ENCODE measurements at regions not wholly inside any gene's neighbourhood (a gene's known extent, or its start where the extent isn't known, plus 50 kb on each side); places are given as distances from the start of the nearest gene placed in this dataset.

DNA sequence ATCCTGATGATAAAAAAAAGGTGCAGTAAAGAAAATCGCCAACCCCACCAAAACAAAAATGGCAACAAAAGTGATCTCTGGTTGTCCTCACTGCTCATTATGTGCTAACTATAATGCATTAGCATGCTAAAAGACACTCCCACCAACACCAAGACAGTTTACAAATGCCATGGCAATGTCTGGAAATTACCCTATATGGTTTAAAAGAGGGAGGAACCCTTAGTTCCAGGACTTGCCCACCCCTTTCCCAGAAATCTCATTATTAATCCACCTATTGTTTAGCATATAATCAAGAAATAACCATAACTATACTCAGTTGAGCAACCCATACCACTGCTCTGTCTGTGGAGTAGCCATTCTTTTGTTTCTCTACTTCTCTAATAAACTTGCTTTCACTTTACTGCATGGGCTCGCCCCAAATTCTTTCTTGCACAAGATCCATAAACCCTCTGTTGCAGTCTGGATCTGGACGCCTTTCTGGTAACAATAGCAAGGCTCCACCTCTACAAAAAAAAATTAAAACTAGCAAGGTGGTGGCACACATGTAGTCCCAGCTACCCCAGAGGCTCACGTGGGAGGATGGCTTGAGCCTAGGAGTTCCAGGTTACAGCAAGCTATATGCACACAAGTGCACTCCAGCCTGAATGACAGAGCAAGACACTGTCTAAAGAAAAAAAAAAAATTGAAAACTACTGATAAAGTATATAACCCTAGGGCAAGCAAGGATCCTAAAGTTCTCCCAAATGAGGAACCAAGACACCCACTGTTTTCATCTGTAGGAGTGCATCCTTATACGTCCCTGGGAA, 278.8 kb upstream of the JARID2 start:
- TF ChIP-seq OSR1 (CRISPR knock-in tag; IDR thresholded peaks at IDR 0.05) (no peak), RARB (CRISPR knock-in tag; IDR thresholded peaks at IDR 0.05) (no peak), BACH2 (CRISPR knock-in tag; IDR thresholded peaks at IDR 0.05; ENCODE audit: borderline replicate concordance) (no peak)
- ATAC-seq, result no peak

DNA sequence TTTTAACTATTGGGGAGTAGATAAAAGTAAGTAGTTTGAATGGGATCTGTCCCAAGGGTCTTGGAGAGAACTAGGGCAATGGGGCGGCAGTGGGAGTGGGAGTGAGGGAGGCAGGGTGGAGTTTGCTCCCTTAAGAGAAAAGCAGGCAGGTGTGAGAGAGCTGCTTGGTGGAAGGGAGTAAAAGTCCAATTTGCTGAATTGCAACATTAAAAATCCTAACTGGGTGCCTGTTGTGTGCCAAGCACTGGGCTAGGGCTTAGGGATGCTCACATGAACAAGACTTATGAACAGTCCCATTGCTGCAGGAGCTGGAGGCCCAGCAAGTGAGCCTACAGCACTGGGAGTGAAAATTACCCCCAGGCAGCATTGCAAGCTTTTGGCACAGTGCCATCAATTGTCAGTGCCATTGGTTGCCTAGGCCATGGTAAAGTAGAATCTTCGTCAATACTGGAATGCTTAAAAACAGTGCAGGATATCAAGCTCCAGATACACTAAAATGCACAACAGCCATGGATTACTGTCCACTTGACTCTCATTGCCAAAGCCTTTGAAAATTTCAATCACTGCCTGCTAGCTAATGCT, 277.7 kb upstream of the JARID2 start:
- no peak for ATAC-seq
- TF ChIP-seq TCF4 (CRISPR knock-in tag; IDR thresholded peaks at IDR 0.05; ENCODE audit: borderline replicate concordance), result no peak
- TF ChIP-seq, protein P1, sequence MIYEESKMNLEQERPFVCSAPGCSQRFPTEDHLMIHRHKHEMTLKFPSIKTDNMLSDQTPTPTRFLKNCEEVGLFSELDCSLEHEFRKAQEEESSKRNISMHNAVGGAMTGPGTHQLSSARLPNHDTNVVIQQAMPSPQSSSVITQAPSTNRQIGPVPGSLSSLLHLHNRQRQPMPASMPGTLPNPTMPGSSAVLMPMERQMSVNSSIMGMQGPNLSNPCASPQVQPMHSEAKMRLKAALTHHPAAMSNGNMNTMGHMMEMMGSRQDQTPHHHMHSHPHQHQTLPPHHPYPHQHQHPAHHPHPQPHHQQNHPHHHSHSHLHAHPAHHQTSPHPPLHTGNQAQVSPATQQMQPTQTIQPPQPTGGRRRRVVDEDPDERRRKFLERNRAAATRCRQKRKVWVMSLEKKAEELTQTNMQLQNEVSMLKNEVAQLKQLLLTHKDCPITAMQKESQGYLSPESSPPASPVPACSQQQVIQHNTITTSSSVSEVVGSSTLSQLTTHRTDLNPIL (CRISPR knock-in tag; IDR thresholded peaks at IDR 0.05; ENCODE audit: low read depth), result no peak
- TF ChIP-seq SNAI2 (CRISPR knock-in tag; IDR thresholded peaks at IDR 0.05), result no peak
- no peak for TF ChIP-seq GLIS3 (CRISPR knock-in tag; IDR thresholded peaks at IDR 0.05)
- no peak for TF ChIP-seq ZNF8 (CRISPR knock-in tag; IDR thresholded peaks at IDR 0.05)
- no peak for TF ChIP-seq ZFP30 (CRISPR knock-in tag; IDR thresholded peaks at IDR 0.05)
- TF ChIP-seq, protein P2, sequence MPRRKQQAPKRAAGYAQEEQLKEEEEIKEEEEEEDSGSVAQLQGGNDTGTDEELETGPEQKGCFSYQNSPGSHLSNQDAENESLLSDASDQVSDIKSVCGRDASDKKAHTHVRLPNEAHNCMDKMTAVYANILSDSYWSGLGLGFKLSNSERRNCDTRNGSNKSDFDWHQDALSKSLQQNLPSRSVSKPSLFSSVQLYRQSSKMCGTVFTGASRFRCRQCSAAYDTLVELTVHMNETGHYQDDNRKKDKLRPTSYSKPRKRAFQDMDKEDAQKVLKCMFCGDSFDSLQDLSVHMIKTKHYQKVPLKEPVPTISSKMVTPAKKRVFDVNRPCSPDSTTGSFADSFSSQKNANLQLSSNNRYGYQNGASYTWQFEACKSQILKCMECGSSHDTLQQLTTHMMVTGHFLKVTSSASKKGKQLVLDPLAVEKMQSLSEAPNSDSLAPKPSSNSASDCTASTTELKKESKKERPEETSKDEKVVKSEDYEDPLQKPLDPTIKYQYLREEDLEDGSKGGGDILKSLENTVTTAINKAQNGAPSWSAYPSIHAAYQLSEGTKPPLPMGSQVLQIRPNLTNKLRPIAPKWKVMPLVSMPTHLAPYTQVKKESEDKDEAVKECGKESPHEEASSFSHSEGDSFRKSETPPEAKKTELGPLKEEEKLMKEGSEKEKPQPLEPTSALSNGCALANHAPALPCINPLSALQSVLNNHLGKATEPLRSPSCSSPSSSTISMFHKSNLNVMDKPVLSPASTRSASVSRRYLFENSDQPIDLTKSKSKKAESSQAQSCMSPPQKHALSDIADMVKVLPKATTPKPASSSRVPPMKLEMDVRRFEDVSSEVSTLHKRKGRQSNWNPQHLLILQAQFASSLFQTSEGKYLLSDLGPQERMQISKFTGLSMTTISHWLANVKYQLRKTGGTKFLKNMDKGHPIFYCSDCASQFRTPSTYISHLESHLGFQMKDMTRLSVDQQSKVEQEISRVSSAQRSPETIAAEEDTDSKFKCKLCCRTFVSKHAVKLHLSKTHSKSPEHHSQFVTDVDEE (CRISPR knock-in tag; IDR thresholded peaks at IDR 0.05), result no peak
- no peak for TF ChIP-seq ZFP3 (CRISPR knock-in tag; IDR thresholded peaks at IDR 0.05)
- no peak for TF ChIP-seq ISL1 (CRISPR knock-in tag; IDR thresholded peaks at IDR 0.05)
- no peak for TF ChIP-seq ZC3H10 (CRISPR knock-in tag; IDR thresholded peaks at IDR 0.05)
- no peak for TF ChIP-seq RARB (CRISPR knock-in tag; IDR thresholded peaks at IDR 0.05)
- no peak for TF ChIP-seq BACH2 (CRISPR knock-in tag; IDR thresholded peaks at IDR 0.05; ENCODE audit: borderline replicate concordance)

DNA sequence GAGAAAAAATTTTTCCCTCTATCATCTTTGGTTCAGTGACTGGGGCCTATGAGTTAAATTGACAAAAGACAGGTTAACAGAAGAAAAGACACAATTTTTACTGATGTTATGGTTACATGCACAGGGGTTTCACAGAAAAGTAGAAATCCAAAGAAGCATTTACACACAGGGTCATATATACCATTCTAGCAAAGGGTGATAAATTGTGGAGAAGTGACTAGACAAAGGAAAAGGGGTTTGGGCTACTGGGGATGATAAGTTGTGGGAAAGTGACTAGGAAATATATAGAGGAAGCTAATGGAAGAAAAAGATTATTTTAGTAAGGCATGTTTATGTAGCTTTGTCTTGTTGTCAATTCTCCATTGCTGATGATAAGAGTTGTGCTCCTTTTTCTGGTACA, 276.7 kb upstream of the JARID2 start:
- no peak for ATAC-seq
- TF ChIP-seq BACH2 (CRISPR knock-in tag; IDR thresholded peaks at IDR 0.05; ENCODE audit: borderline replicate concordance), result no peak

DNA sequence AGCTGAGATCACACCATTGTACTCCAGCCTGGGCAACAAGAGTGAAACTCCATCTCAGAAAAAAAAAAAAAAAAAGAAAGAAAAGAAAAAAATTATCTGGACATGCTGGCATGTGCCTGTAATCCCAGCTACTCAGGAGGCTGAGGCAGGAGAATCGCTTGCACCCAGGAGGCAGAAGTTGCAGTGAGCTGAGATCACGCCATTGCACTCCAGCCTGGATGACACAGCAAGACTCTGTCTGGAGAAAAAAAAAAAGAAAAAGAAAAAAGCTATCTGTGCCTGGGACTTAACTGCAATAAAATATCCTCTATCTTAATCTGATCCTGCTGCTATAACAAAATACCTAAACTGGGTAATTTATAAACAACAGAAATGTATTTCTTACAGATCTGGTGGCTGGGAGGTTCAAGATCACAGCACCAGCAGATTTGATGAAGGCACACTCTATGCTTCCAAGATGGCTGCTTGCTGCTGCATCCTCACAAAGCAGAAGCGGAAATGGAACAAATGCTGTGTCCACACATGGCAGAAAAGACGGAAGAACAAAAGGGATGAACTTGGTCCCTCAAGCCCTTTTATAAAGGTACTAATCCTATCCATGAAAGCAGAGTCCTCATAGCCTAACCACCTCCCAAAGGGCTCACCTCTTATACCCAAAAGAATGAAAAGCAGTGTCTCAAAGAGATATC, 273.3 kb upstream of the JARID2 start:
- no peak for ATAC-seq
- TF ChIP-seq CSDC2 (CRISPR knock-in tag; IDR thresholded peaks at IDR 0.05) (no peak), ZFP3 (CRISPR knock-in tag; IDR thresholded peaks at IDR 0.05) (no peak)

DNA sequence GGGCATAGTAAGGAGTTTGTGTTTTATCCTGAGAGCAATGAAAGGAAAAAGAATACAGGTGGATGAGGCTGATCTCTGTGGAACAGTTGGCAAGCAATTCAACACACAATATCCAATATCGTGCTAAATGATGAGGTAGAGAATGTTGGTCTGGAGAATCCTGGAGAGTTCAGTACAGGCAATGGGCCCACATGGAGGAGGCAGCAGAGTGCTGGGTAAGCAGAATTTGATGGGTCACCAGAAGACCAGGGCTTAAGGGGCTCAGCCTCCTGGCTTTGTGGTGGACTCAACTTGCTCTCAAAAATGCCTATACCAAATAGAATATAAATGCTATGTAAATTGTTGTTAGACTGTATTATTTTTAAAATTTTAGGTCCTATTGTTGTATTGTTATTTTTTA, 271.5 kb upstream of the JARID2 start:
- no peak for ATAC-seq
- no peak for TF ChIP-seq ZC3H10 (CRISPR knock-in tag; IDR thresholded peaks at IDR 0.05)
- TF ChIP-seq, protein P2 (CRISPR knock-in tag; IDR thresholded peaks at IDR 0.05), result no peak
- TF ChIP-seq ZFP3 (CRISPR knock-in tag; IDR thresholded peaks at IDR 0.05), result no peak
- no peak for TF ChIP-seq ISL1 (CRISPR knock-in tag; IDR thresholded peaks at IDR 0.05)

DNA sequence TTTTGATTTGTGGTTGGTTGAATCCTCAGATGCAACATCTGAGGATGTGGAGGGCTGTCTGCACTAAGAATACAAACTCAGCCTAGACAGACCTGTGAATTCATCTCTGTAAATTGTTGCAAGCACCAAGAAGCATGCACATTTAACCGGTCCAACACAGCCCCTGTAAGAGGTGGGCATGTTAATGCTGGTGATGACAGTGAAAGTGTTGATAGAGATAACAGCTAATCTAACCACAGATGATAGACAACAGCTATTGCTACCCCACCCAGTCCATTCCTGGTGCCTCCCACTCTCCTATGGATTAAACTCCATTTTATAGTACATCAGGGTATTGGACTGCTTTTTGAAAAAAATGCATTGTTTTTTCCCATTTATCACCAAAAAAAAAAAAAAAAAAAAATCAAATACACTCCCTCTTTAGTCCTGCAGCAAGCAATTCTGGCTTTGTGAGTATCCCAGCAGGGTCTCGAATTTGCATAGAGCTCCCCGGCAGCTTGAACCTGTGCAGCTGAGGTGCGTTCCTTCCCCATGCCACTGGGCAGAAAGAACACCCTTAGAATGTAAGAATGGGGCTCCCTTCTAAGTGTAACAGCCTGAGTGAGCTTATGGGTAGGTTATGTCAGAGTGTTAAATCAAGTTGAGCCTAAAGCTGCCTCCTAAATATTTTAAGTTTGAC, 270.9 kb upstream of the JARID2 start:
- ATAC-seq, result no peak
- TF ChIP-seq ZC3H10 (CRISPR knock-in tag; IDR thresholded peaks at IDR 0.05), result no peak
- TF ChIP-seq GLIS3 (CRISPR knock-in tag; IDR thresholded peaks at IDR 0.05), result no peak
- TF ChIP-seq ESRRG (CRISPR knock-in tag; IDR thresholded peaks at IDR 0.05), result no peak
